Liver (tissue), 8 donors: ENCODE measurements at regions not wholly inside any gene's neighbourhood (a gene's known extent, or its start where the extent isn't known, plus 50 kb on each side); places are given as distances from the start of the nearest gene placed in this dataset.

Experiments
- DNase-seq: peaks from one replicate; pipeline ENCODE4 v3.0.0-alpha.2; 2017; ENCODE audit warnings: low spot score
- H3K27ac ChIP-seq, 2 donors: one replicate each; pipeline ENCODE4 v1.7.0; 2013; ENCODE audit warnings: inconsistent platforms in 2 of 2, low read length in 2 of 2, control low read depth in 1 of 2, low read depth in 1 of 2, mild to moderate bottlenecking in 1 of 2
- H3K27me3 ChIP-seq, 4 donors: one replicate each; pipeline versions ENCODE4 v1.6.1 to v1.7.0; 2013; ENCODE audit warnings: low read length in 3 of 4, inconsistent platforms in 1 of 4, mild to moderate bottlenecking in 1 of 4, moderate library complexity in 1 of 4; ENCODE audit not compliant: control insufficient read depth in 4 of 4, insufficient read depth in 4 of 4
- H3K36me3 ChIP-seq, 4 donors: one replicate each; pipeline versions ENCODE4 v1.6.1 to v1.7.0; 2013; ENCODE audit warnings: low read length in 3 of 4, mild to moderate bottlenecking in 3 of 4, low read depth in 1 of 4, moderate library complexity in 1 of 4; ENCODE audit not compliant: control insufficient read depth in 4 of 4, insufficient read depth in 3 of 4
- H3K4me1 ChIP-seq, 4 donors: one replicate each; pipeline versions ENCODE4 v1.6.1 to v1.7.0; 2013; ENCODE audit warnings: low read length in 3 of 4, mild to moderate bottlenecking in 3 of 4, moderate library complexity in 1 of 4; ENCODE audit not compliant: control insufficient read depth in 4 of 4, insufficient read depth in 4 of 4
- H3K4me3 ChIP-seq, 3 donors: one replicate each; pipeline versions ENCODE4 v1.6.1 to v1.7.0; 2013; ENCODE audit warnings: low read length in 3 of 3, control low read depth in 1 of 3, low read depth in 1 of 3, mild to moderate bottlenecking in 1 of 3
- H3K9ac ChIP-seq, 2 donors: one replicate each; pipeline ENCODE4 v1.7.0; 2013; ENCODE audit warnings: low read length in 2 of 2, mild to moderate bottlenecking in 2 of 2, moderate library complexity in 2 of 2, control low read depth in 1 of 2, low read depth in 1 of 2
- H3K9me3 ChIP-seq, 4 donors: one replicate each; pipeline versions ENCODE4 v1.6.1 to v1.7.0; 2013; ENCODE audit warnings: low read length in 3 of 4; ENCODE audit not compliant: control insufficient read depth in 4 of 4
- ATF3 ChIP-seq: IDR thresholded peaks from 2 replicates; pipeline ENCODE4 v1.6.1; 2016; ENCODE audit warnings: antibody characterized with exemption
- CTCF ChIP-seq: fragments of 150-350 bp; IDR thresholded peaks from 2 replicates; pipeline ENCODE4 v1.5.1; 2017; ENCODE audit warnings: improper control_type of control experiment, low read depth, low read length; ENCODE audit not compliant: missing input control
- EGR1 ChIP-seq, 2 donors: IDR thresholded peaks; 2 replicates each; pipeline ENCODE4 v1.6.1; 2016 to 2018; ENCODE audit warnings: antibody characterized with exemption in 2 of 2, low read depth in 2 of 2
- FOXA1 ChIP-seq: IDR thresholded peaks from 2 replicates; pipeline ENCODE4 v1.6.1; 2016; ENCODE audit warnings: antibody characterized with exemption
- GABPA ChIP-seq, 2 donors: IDR thresholded peaks in 1 of 2; conservative IDR thresholded peaks in 1 of 2; 2 replicates each; pipeline ENCODE4 v1.6.1; 2016; ENCODE audit warnings: antibody characterized with exemption in 2 of 2, mild to moderate bottlenecking in 1 of 2, moderate library complexity in 1 of 2
- HNF4A ChIP-seq, 2 donors: conservative IDR thresholded peaks; 2 replicates each; pipeline ENCODE4 v1.6.1; 2016; ENCODE audit warnings: antibody characterized with exemption in 2 of 2, mild to moderate bottlenecking in 2 of 2
- HNF4G ChIP-seq: IDR thresholded peaks from 2 replicates; pipeline ENCODE4 v1.6.1; 2016; ENCODE audit warnings: antibody characterized with exemption
- JUND ChIP-seq, 2 donors: IDR thresholded peaks; 2 replicates each; pipeline ENCODE4 v1.6.1; 2016; ENCODE audit warnings: antibody characterized with exemption in 2 of 2
- MAX ChIP-seq: IDR thresholded peaks from 2 replicates; pipeline ENCODE4 v1.6.1; 2016; ENCODE audit warnings: antibody characterized with exemption
- NR2F2 ChIP-seq: IDR thresholded peaks from 2 replicates; pipeline ENCODE4 v1.6.1; 2016; ENCODE audit warnings: antibody characterized with exemption
- RAD21 ChIP-seq, 2 donors: IDR thresholded peaks; 2 replicates each; pipeline ENCODE4 v1.6.1; 2016; ENCODE audit warnings: antibody characterized with exemption in 2 of 2, mild to moderate bottlenecking in 2 of 2
- REST ChIP-seq: IDR thresholded peaks from 2 replicates; pipeline ENCODE4 v1.6.1; 2016; ENCODE audit warnings: antibody characterized with exemption, mild to moderate bottlenecking
- RXRA ChIP-seq, 2 donors: IDR thresholded peaks; 2 replicates each; pipeline ENCODE4 v1.6.1; 2017 to 2018; ENCODE audit warnings: antibody characterized with exemption in 2 of 2, mild to moderate bottlenecking in 1 of 2
- TAF1 ChIP-seq: conservative IDR thresholded peaks from 2 replicates; pipeline ENCODE4 v1.6.1; 2016; ENCODE audit warnings: antibody characterized with exemption, mild to moderate bottlenecking
- YY1 ChIP-seq: IDR thresholded peaks from 2 replicates; pipeline ENCODE4 v1.6.1; 2016; ENCODE audit warnings: antibody characterized with exemption, mild to moderate bottlenecking
- ZBTB33 ChIP-seq: IDR thresholded peaks from 2 replicates; pipeline ENCODE4 v1.6.1; 2016; ENCODE audit warnings: antibody characterized with exemption
- WGBS: extraction: QIAGEN DNeasy Blood & Tissue Kit; methylation state at CpG from one replicate; pipeline ENCODE4 v1.1.7; 2013; 5-methylcytosine and 5-hydroxymethylcytosine counted together
- donor health status: healthy.
- donor health status: healthy.
- donor health status: healthy.
- donor health status: healthy.
- donor health status: healthy.

GRCh38 chr6:114844359-114844758 lies 501.5 kb upstream of the HS3ST5 start:
- DNase-seq = no peak
- H3K4me3 ChIP-seq = no peak overlapping the region
- H3K9me3 ChIP-seq = peaks cover 0 to 2% (median 0%) of the 10 kb centered on the region in 4 donors
- H3K36me3 ChIP-seq = no peaks in the 10 kb centered on the region
- TF ChIP-seq EGR1 (IDR thresholded peaks at IDR 0.05; ENCODE audit: low read depth in 2 of 2) = no peak
- TF ChIP-seq GABPA (IDR thresholded peaks at IDR 0.05 in 1 of 2, conservative IDR thresholded peaks at IDR 0.05 in 1 of 2) = no peak
- no peak for TF ChIP-seq TAF1
- no peak for TF ChIP-seq FOXA1
- no peak for TF ChIP-seq HNF4G
- no peak for TF ChIP-seq RAD21 (IDR thresholded peaks at IDR 0.05)
- TF ChIP-seq MAX = no peak
- TF ChIP-seq NR2F2 = no peak
- no peak for TF ChIP-seq YY1
- TF ChIP-seq ZBTB33 = no peak
- no peak for TF ChIP-seq JUND (IDR thresholded peaks at IDR 0.05)
- no peak for TF ChIP-seq CTCF
- no peak for TF ChIP-seq RXRA (IDR thresholded peaks at IDR 0.05)
- no peak overlapping the region for H3K27ac ChIP-seq
- no peaks in the 10 kb centered on the region for H3K27me3 ChIP-seq
- H3K9ac ChIP-seq = no peak overlapping the region
- no peaks in the 10 kb centered on the region for H3K4me1 ChIP-seq
- 59% methylated on average over 1 of the region's 1 CpG for WGBS

- no peak overlapping the region for H3K27ac ChIP-seq
- no peaks in the 10 kb centered on the region for H3K36me3 ChIP-seq
- no peaks in the 10 kb centered on the region for H3K27me3 ChIP-seq
- 70% methylated on average over 2 of the region's 2 CpGs for WGBS
- no peak for DNase-seq
- H3K4me3 ChIP-seq = no peak overlapping the region
- no peaks in the 10 kb centered on the region for H3K4me1 ChIP-seq
- H3K9ac ChIP-seq = no peak overlapping the region
- TF ChIP-seq CTCF (no peak), HNF4A (conservative IDR thresholded peaks at IDR 0.05) (no peak), ATF3 (no peak), JUND (IDR thresholded peaks at IDR 0.05) (no peak), GABPA (IDR thresholded peaks at IDR 0.05 in 1 of 2, conservative IDR thresholded peaks at IDR 0.05 in 1 of 2) (no peak), RXRA (IDR thresholded peaks at IDR 0.05) (no peak), ZBTB33 (no peak), REST (no peak), FOXA1 (no peak), MAX (no peak)
- no peaks in the 10 kb centered on the region for H3K9me3 ChIP-seq
Measured at GRCh38 chr6:114839019-114839418, 496.2 kb upstream of the HS3ST5 start.
